GM18505 (cell line): ENCODE measurements at regions not wholly inside any gene's neighbourhood (a gene's known extent, or its start where the extent isn't known, plus 50 kb on each side); places are given as distances from the start of the nearest gene placed in this dataset.

ENCODE experiments used
- ATAC-seq: cut with Tn5 transposase; IDR thresholded peaks from one replicate; pipeline ENCODE4 v1.9.1; 2021; ENCODE audit not compliant: unreplicated experiment
- POLR2A ChIP-seq: IDR thresholded peaks from 4 replicates; pipeline ENCODE4 v1.6.1; 2011; ENCODE audit warnings: borderline replicate concordance; ENCODE audit not compliant: insufficient read depth, insufficient read length; ENCODE audit errors: extremely low read depth

DNA sequence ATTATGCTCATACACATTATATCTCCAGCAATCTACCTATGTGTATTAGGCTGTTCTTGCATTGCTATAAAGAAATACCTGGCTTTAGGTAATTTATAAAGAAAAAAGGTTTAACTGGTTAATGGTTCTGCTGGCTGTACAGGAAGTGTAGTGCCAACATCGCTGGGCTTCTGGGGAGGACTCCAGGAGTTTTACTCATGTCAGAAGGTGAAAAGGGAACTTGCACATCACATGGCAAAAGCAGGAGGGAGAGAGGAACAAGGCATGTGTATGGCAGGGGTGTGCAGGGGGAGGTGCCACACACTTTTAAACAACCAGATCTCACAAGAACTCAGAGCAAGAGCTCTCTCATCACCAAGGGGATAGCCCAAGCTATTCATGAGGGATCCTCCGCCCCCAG is 715.4 kb upstream of the ZEB2 start:
- ATAC-seq, result no peak
- no peak for TF ChIP-seq POLR2A

GRCh38 chr2:145230546-145230945 is 710.6 kb upstream of the ZEB2 start:
- ATAC-seq, result no peak
- no peak for TF ChIP-seq POLR2A

- TF ChIP-seq POLR2A, result no peak
- ATAC-seq, result no peak
Measured at GRCh38 chr2:145228506-145228905, 708.6 kb upstream of the ZEB2 start.

- no peak for ATAC-seq
- TF ChIP-seq POLR2A, result no peak
Measured at GRCh38 chr2:145226901-145227300, 707.0 kb upstream of the ZEB2 start.

DNA sequence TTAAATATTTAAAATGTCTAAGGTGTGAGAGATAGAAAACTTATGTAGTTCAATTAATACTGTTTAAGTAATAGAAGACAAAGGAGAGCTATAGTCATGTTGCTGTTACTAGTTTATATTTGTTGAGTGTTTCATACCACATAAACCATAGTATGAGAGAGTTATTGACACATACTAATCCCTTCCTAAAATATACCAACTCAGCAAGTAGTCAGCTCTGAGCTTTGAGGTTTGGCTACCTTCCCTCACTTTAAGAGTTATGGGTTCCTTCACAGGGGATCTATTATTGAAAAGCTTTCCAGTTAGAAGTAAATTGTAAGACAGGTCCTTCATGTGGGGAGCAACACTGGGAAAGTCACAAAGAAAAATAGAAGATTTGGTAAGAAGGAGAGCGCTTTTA is 701.6 kb upstream of the ZEB2 start:
- TF ChIP-seq POLR2A, result no peak
- ATAC-seq, result no peak

- TF ChIP-seq POLR2A, result no peak
- no peak for ATAC-seq
Measured at GRCh38 chr2:145221032-145221431, 701.1 kb upstream of the ZEB2 start.

DNA sequence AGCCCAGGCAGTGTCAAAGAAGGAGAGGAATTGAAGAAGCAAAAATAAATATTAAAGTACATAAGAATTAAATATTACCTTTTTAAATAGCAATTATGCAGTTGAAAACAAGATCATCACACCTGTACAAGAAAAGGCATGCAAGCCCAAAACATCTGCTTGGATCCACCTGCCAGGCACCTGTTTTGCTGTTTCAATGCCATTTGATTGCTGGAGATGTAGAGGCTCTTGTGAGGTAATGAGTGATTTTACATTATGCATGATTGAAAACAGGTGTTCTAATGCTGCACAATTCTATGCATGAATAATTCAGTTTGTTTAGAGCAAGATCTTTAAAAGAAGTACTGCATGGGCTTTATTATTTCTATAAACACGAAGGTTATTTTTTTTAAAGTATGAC is 700.6 kb upstream of the ZEB2 start:
- TF ChIP-seq POLR2A, result no peak
- ATAC-seq, result no peak

GRCh38 chr2:145207884-145208283 is 688.0 kb upstream of the ZEB2 start:
- no peak for ATAC-seq
- TF ChIP-seq POLR2A, result no peak

DNA sequence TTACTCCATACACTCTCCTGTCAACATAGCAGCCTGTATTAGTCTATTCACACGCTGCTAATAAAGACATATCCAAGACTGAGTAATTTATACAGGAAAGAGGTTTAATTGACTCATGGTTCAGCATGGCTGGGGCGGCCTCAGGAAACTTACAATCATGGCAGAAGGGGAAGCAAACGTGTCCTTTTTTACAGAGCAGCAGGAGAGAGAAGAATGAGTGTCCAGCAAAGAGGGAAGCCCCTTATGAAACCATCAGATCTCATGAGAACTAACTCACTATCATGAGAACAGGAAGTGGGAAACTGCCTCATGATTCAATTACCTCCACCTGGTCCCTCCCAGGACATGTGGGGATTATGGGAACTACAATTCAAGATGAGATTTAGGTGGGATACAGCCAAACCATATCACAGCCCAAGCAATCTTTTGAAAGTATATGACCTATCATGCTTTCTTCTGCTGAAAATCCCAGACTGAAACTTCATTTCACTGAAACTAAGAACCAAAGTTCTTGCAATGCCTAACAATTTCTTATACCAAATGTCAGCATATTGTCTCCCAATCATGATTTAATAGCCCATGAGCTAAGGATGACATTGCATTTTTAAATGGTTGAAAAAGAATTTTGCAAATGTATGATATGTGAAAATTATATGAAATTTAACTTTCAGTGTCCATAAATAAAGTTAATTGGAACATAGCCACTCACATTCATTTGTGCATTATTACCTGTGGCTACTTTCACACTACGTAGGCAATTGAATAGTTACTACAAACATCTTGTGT is 686.8 kb upstream of the ZEB2 start:
- no peak for ATAC-seq

DNA sequence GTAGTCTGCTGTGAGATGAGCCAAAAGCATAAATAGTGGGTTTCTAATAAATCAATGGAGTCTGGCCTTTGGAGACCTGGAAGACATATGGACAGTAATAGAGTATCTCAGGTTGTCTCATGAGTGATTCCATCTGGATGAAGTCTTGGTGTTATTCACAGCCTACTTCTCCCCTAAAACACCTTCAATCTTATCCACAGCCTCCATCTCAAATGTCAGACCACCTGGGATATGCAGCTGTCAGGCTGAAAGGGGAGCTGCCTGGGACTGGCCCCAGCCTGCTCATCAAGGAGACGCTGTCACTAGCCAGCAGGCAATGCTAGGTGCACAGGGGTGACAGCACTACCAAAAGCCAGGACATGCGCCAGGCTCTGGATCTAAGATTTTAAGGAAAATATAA is 684.0 kb upstream of the ZEB2 start:
- no peak for TF ChIP-seq POLR2A
- ATAC-seq, result no peak

More for the DNA sequence above, 686.8 kb upstream of the ZEB2 start:
- TF ChIP-seq POLR2A, result no peak

DNA sequence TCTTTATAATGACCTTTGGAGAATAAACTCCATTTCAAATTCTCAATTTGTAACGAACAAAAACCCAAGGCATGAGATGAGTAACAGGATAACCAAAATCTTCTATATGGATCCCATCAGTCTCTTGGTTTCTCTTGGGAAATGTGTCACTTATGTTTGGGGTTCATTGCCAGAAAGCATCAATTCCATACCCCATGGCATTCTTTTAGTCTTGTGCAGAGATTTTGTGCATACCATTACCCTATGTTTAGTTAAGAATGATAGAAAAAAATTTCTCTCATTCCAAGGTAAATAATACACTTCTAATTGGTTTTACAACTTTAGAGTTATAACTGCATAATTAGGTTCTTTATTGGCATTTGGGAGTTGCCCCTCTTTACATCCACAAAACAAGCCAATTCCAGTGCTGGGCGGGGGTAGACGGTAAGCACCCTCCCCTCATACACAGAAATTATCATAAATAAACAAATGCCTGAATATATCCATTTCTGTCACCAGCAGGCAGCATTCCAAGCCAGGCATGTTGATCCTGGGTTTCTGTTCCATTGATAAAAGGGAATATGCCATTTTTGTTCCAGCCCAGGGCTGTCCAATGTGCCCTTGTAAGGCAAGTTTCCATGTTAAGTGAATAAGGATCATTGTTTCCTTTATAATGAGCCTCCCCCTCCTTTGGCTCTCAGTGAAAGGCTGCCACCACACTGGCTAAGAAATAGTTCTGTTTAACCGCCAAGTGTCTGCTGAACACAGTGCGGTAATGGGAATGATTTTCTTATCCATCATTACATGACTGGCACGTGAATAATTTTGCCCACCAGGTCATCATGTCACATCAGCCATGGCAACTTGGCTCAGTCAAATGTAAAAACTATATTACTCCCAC is 680.1 kb upstream of the ZEB2 start:
- ATAC-seq, result no peak

GRCh38 chr2:145199042-145199441 is 679.1 kb upstream of the ZEB2 start:
- no peak for ATAC-seq
- TF ChIP-seq POLR2A, result no peak

More for the DNA sequence above, 680.1 kb upstream of the ZEB2 start:
- TF ChIP-seq POLR2A, result no peak

- no peak for ATAC-seq
- TF ChIP-seq POLR2A, result no peak
Measured at GRCh38 chr2:145198555-145198954, 678.6 kb upstream of the ZEB2 start.

- ATAC-seq, result no peak
- no peak for TF ChIP-seq POLR2A
Measured at GRCh38 chr2:145197944-145198343, 678.0 kb upstream of the ZEB2 start.
